Erythroblast (primary cell): ENCODE measurements at regions not wholly inside any gene's neighbourhood (a gene's known extent, or its start where the extent isn't known, plus 50 kb on each side); places are given as distances from the start of the nearest gene placed in this dataset.
"Not testable (repeated sequence)": the region's sequence is repeated elsewhere in the genome, so short reads cannot be mapped to it uniquely, and the experiment has no call there.

Experiments used
- GATA1 ChIP-seq: IDR thresholded peaks from 2 replicates; pipeline ENCODE4 v1.6.1; 2011; ENCODE audit warnings: low read depth, mild to moderate bottlenecking, control low read depth, low read length, moderate library complexity
- POLR2A ChIP-seq: IDR thresholded peaks from 2 replicates; pipeline ENCODE4 v1.6.1; 2011; ENCODE audit warnings: mild to moderate bottlenecking, low read length

DNA sequence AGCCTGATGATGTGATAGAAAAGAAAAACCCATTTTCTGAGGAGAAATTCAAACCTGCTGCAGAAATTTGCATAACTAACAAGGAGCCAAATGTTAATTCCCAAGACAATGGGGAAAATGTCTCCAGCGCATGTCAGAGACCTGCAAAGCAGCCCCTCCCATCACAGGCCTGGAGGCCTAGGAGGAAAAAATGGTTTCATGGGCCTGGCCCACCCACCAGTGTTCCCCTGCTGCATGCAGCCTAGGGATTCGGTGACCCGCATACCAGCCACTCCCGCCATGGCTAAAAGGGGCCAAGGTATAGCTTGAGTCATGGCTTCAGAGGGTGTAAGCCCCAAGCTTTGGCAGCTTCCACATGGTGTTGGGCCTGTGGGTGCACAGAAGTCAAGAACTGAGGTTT lies 147.7 kb upstream of the SLC24A3 start:
- TF ChIP-seq POLR2A, GATA1: not testable (repeated sequence)
